ENCODE measurements at regions not wholly inside any gene's neighbourhood (a gene's known extent, or its start where the extent isn't known, plus 50 kb on each side); places are given as distances from the start of the nearest gene placed in this dataset.

GRCh38 chr14:44112774-44113460 is 394.2 kb downstream of the FSCB start:
- DNase-seq (ENCODE audit: low read depth in 2 of 2): peak in 1 of 2 donors; percentile 29
- no peak overlapping the region for H3K4me3 ChIP-seq (replicated peaks in 1 of 2; ENCODE audit: low read depth in 2 of 2, low read length in 2 of 2)
- no peak for TF ChIP-seq CTCF (IDR thresholded peaks at IDR 0.05; ENCODE audit: low read depth, low read length)

- no peak for TF ChIP-seq CTCF (IDR thresholded peaks at IDR 0.05; ENCODE audit: low read depth, low read length)
- H3K4me3 ChIP-seq (replicated peaks in 1 of 2; ENCODE audit: low read depth in 2 of 2, low read length in 2 of 2): no peak overlapping the region
- peak in 1 of 2 donors; percentile 16 for DNase-seq (ENCODE audit: low read depth in 2 of 2)
These were observed 398.0 kb downstream of the FSCB start for GRCh38 chr14:44109036-44109435.

GRCh38 chr14:44108601-44109000 is 398.5 kb downstream of the FSCB start:
- TF ChIP-seq CTCF (IDR thresholded peaks at IDR 0.05; ENCODE audit: low read depth, low read length): no peak
- peak; percentile 2 to 6 for DNase-seq (ENCODE audit: low read depth in 2 of 2)

GRCh38 chr14:44107156-44107555 is 399.9 kb downstream of the FSCB start:
- DNase-seq (ENCODE audit: low read depth in 2 of 2): peak in 1 of 2 donors; percentile 3
- H3K4me3 ChIP-seq (replicated peaks in 1 of 2; ENCODE audit: low read depth in 2 of 2, low read length in 2 of 2): no peak overlapping the region
- no peak for TF ChIP-seq CTCF (IDR thresholded peaks at IDR 0.05; ENCODE audit: low read depth, low read length)

More at GRCh38 chr14:44108601-44109000, 398.5 kb downstream of the FSCB start:
- H3K4me3 ChIP-seq (replicated peaks in 1 of 2; ENCODE audit: low read depth in 2 of 2, low read length in 2 of 2): no peak overlapping the region

GRCh38 chr14:44099743-44100488 is 407.2 kb downstream of the FSCB start:
- no peak for TF ChIP-seq CTCF (IDR thresholded peaks at IDR 0.05; ENCODE audit: low read depth, low read length)
- no peak for DNase-seq (ENCODE audit: low read depth in 2 of 2)
- no peak overlapping the region for H3K4me3 ChIP-seq (replicated peaks in 1 of 2; ENCODE audit: low read depth in 2 of 2, low read length in 2 of 2)

GRCh38 chr14:44081146-44081545 is 425.9 kb downstream of the FSCB start:
- no peak overlapping the region for H3K4me3 ChIP-seq (replicated peaks in 1 of 2; ENCODE audit: low read depth in 2 of 2, low read length in 2 of 2)
- DNase-seq (ENCODE audit: low read depth in 2 of 2): peak in 1 of 2 donors; percentile 9
- TF ChIP-seq CTCF (IDR thresholded peaks at IDR 0.05; ENCODE audit: low read depth, low read length): no peak
